COLO668 (cell line): ENCODE measurements at regions not wholly inside any gene's neighbourhood (a gene's known extent, or its start where the extent isn't known, plus 50 kb on each side); places are given as distances from the start of the nearest gene placed in this dataset.

ENCODE experiments used
- DNase-seq: peaks from one replicate; lab custom pipeline; 2025; ENCODE audit not compliant: unreplicated experiment; lab: John Stamatoyannopoulos, UW

DNA sequence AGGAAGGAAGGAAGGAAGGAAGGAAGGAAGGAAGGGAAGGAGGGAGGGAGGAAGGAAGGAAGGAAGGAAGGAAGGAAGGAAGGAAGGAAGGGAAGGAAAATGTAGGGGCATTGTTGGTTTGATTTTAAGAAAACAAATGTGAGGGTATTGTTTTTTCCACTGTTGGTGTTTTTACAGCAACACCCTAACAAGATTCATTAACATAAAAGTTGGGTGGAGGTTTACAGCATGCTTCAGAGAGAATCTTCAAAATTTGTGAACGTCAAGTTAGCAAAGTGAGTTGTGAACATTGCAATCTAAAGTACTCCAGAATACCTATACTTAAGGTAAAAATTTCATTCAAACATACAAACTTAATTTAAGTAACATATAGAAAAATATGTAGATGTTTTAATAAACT, 200.2 kb upstream of the ID4 start:
- no peak for DNase-seq

- no peak for DNase-seq
Measured at GRCh38 chr6:19638931-19639330, 198.2 kb upstream of the ID4 start.

- no peak for DNase-seq
Measured at GRCh38 chr6:19643287-19643686, 193.9 kb upstream of the ID4 start.

DNA sequence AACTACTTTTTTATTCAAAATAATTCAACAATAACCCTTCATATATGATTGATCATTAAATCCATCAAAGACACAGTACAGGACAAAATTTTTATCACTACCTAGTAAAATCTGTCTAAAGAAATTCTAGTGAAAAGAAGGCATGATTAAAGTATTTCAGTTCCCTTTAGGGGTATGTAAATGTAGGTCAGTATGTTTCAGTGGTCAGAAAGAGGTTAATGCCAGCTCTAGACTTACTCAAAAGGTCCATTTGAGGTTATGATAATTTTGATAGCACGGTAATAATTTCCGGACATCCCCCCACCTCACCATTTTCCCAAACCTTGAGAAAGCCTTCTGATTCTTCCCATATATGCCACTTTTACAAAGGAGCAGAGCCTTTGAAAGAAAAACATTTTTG, 193.5 kb upstream of the ID4 start:
- no peak for DNase-seq

DNA sequence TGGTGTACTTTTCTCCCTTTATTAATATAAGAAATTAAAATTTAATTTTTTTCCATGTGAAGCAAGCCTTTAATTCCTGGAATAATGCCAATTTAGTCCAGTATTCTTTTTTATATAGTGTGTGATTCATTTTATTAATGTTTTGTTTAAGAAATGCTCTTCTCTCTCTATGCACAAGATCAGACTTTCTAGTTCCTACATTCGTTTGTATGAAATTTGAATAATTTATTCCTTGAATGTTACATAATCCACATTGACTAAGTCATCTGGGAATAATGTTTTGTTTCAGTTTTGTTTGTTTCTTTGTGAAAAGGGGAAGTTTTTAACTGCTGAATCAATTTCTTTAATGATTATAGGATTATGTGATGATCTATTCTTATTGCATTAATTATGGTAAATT, 181.4 kb upstream of the ID4 start:
- no peak for DNase-seq

DNA sequence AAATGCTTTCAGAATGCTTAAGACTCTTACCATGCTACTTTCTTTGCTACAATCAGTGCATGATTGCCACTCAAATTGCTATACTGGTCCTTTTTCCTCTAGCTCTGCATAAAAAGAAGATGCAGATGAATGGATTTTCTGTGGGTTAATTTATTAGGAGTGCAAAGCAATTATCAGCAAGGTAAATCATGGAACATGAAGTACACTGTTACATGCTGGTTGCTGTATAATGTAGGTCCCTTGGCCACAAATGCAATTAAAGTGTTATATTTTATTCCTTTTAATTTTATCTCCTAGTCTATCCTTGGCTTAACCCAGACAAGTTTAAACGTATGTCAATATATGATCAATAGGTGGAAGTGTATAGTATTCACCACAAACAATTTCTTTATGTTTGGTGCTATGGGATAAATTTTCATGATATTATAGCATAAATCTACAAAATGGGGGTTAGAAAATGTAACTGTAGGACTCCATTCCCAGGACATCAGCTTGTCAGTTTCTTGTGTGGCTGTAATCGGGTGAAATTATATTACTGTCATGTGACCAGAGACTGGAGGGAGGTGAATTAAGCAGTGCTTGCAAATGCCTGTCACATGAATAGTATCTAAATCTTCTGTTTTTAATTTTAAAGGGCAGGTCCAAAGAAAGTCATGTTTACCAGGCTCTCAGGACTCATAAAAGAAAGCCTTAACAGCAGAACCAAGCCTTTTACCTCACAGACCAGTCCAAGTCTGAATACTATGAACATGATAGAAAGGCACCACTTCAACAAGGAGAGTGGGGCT, 176.9 kb upstream of the ID4 start:
- no peak for DNase-seq

DNA sequence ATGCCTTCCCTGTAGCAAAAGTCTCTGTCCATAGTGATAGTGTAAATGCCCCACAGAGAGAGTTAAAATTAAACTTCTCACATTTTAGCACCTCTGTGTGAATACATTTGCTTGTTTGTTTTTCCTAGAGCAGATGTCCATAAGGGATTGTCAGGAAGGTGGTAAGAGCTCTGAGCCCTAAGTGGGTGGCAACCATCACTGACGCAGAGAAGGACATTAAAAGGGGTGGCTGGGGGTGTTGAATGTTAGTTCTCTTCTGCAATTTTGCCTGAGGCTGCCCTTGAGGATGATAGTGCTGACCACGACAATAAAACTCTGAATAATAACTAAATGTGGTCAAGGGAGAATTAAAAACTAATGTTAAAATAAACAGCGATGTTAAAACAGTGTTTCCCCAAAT, 174.3 kb upstream of the ID4 start:
- DNase-seq, result no peak

DNA sequence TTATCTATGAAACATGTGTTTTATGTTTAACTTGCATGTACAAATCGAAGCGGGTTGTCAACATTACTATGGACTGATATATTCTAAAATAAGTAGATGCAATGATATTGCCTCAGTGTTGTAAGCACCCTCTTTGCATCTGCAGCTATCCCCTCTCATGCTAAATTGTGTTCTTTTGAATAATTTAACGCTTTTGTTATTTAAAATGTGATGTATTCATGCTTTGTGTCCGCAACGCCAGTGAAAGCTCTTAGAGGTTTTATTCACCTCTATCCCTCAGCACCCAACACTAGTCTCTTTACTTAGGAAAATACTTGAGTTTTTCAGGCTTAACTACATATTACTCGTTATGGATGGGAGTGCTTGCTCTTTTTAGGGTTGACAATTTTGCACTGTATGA, 173.7 kb upstream of the ID4 start:
- no peak for DNase-seq

- no peak for DNase-seq
Measured at GRCh38 chr6:19664050-19664449, 173.1 kb upstream of the ID4 start.

DNA sequence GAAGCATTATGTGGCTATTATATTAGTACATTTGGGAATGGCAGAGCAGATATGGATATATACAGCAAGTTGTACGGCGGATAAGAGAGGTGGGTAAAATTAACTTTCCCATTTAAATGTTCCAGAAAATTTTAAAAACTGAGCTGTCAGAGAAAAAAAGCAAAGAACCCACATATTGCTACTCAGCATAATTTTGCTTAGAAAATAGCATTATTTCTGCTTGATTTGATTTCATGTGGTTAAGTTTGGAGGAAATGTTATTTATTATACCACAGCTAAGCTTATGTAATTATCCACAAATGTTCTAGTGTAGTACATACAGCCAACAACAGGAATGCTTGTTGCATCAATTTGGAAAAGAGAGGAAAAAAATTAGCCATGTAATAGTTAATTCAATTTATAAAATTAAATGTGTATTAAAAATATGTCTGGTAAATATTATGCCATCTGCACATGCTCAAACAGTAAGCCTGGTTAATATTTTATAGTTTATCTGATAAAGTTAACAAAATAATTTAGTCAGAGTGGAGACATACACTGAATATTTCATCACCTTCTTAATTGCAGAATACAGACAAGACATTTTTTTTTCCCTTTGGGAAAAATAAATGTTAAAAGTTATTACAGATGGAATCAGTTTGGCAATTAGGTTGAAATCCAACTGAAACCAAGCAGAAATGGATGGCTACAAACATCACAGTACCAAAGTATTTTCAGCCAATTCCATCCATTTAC, 172.1 kb upstream of the ID4 start:
- no peak for DNase-seq

DNA sequence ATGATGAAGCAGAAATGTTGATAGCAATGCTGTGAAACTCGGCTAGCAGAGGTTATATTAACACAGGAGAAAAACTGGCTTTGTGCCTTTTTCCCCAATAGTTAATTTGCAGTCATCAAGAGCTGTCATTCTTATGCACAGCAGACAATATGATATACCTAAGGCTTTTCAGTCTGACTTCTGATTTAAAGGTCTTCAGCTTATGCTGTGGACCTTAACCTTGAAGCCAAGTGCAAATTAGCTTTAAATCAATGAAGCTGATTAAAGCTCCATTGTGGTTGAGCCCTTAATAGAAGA, 171.6 kb upstream of the ID4 start:
- no peak for DNase-seq

- DNase-seq, result no peak
Measured at GRCh38 chr6:19668710-19669109, 168.5 kb upstream of the ID4 start.

DNA sequence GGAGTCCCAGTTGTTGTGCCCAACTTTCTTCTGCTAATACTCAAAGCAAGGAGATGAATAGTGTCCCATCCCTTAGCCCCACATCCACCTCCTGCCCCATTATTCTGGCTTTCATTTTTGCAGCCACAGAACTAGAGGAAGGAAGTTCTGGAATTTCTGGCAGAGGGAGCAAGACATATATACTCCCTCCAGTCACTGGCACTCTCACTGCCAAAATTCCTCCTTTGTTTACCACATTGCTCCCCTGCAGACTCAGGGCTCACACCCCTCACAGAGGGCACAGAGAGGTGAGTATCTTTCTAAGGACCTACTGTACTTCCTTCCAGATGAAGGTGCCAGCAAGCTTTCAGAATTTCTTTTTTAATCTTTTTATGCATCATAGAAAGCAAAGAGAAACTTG, 168.0 kb upstream of the ID4 start:
- DNase-seq, result no peak

GRCh38 chr6:19682859-19683258, 154.3 kb upstream of the ID4 start:
- no peak for DNase-seq

- no peak for DNase-seq
Measured at GRCh38 chr6:19690325-19691075, 146.7 kb upstream of the ID4 start.

- no peak for DNase-seq
Measured at GRCh38 chr6:19691465-19692167, 145.6 kb upstream of the ID4 start.

- DNase-seq, result no peak
Measured at GRCh38 chr6:19692506-19693298, 144.5 kb upstream of the ID4 start.

GRCh38 chr6:19694697-19695096, 142.5 kb upstream of the ID4 start:
- DNase-seq, result no peak

DNA sequence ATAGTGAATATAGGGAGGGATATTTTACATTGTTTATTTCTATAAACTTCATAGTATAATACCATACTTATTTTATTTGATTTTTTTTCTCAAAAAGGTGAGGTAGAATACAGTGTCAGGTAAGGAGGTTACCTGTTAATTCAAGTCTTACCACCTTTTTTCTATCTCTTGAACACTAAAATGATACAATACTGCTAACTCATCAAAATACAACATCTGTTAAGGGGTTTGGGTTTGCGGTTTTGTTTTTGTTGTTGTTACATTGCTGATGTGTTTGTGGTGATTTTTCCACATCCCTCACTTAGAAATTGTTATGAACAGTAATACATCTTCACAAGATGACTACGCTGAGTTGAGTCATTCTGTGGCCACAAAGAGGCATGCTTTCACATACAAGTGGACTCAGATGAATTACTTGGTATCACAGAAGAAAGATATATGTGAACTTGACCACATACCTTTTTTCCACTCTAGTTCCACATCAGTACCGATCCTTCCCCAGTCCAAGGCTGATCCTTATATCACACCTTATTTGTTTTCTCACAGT, 139.4 kb upstream of the ID4 start:
- DNase-seq, result no peak

- no peak for DNase-seq
Measured at GRCh38 chr6:19699932-19700331, 137.2 kb upstream of the ID4 start.
